ENCODE measurements at regions not wholly inside any gene's neighbourhood (a gene's known extent, or its start where the extent isn't known, plus 50 kb on each side); places are given as distances from the start of the nearest gene placed in this dataset.

GRCh38 chr11:45386972-45387371, 100.8 kb upstream of the SYT13 start:
- DNase-seq (ENCODE audit: low spot score) (no peak), ATAC-seq (ENCODE audit: insufficient number of reproducible peaks, low FRiP score, low read depth) (no peak)
- TF ChIP-seq CTCF (IDR thresholded peaks at IDR 0.05): no peak
- H3K27me3 ChIP-seq (replicated peaks; ENCODE audit: insufficient read depth): no peaks in the 10 kb centered on the region
- no peak overlapping the region for H3K27ac ChIP-seq
- H3K9me3 ChIP-seq: no peaks in the 10 kb centered on the region
- peaks cover 0 to 4% of the 10 kb centered on the region in 2 donors for H3K4me1 ChIP-seq (ENCODE audit: control insufficient read depth in 1 of 2, low read depth in 2 of 2)
- H3K36me3 ChIP-seq: no peaks in the 10 kb centered on the region
- H3K4me3 ChIP-seq: no peak overlapping the region

GRCh38 chr11:45385844-45386243, 99.7 kb upstream of the SYT13 start:
- Histone ChIP-seq H3K9me3 (no peaks in the 10 kb centered on the region), H3K36me3 (no peaks in the 10 kb centered on the region), H3K4me3 (no peak overlapping the region), H3K4me1 (ENCODE audit: control insufficient read depth in 1 of 2, low read depth in 2 of 2) (peaks cover 0 to 4% of the 10 kb centered on the region in 2 donors), H3K27me3 (replicated peaks; ENCODE audit: insufficient read depth) (no peaks in the 10 kb centered on the region), H3K27ac (no peak overlapping the region)
- ATAC-seq (ENCODE audit: insufficient number of reproducible peaks, low FRiP score, low read depth) (no peak), DNase-seq (ENCODE audit: low spot score) (no peak)
- no peak for TF ChIP-seq CTCF (IDR thresholded peaks at IDR 0.05)

- Histone ChIP-seq H3K9me3 (no peaks in the 10 kb centered on the region), H3K27ac (no peak overlapping the region), H3K36me3 (no peaks in the 10 kb centered on the region), H3K27me3 (replicated peaks; ENCODE audit: insufficient read depth) (no peaks in the 10 kb centered on the region), H3K4me1 (ENCODE audit: control insufficient read depth in 1 of 2, low read depth in 2 of 2) (peaks cover 0 to 4% of the 10 kb centered on the region in 2 donors), H3K4me3 (no peak overlapping the region)
- ATAC-seq (ENCODE audit: insufficient number of reproducible peaks, low FRiP score, low read depth) (no peak), DNase-seq (ENCODE audit: low spot score) (no peak)
- no peak for TF ChIP-seq CTCF (IDR thresholded peaks at IDR 0.05)
These were observed 99.3 kb upstream of the SYT13 start for GRCh38 chr11:45385423-45385822.

- H3K9me3 ChIP-seq: no peaks in the 10 kb centered on the region
- ATAC-seq (ENCODE audit: insufficient number of reproducible peaks, low FRiP score, low read depth) (no peak), DNase-seq (ENCODE audit: low spot score) (no peak)
- no peak overlapping the region for H3K27ac ChIP-seq
- no peak overlapping the region for H3K4me3 ChIP-seq
- no peak for TF ChIP-seq CTCF (IDR thresholded peaks at IDR 0.05)
- no peaks in the 10 kb centered on the region for H3K27me3 ChIP-seq (replicated peaks; ENCODE audit: insufficient read depth)
- H3K4me1 ChIP-seq (ENCODE audit: control insufficient read depth in 1 of 2, low read depth in 2 of 2): peaks cover 0 to 4% of the 10 kb centered on the region in 2 donors
- no peaks in the 10 kb centered on the region for H3K36me3 ChIP-seq
These were observed 98.6 kb upstream of the SYT13 start for GRCh38 chr11:45384711-45385241.

- Histone ChIP-seq H3K36me3 (no peaks in the 10 kb centered on the region), H3K27me3 (replicated peaks; ENCODE audit: insufficient read depth) (no peaks in the 10 kb centered on the region), H3K27ac (no peak overlapping the region), H3K9me3 (no peaks in the 10 kb centered on the region), H3K4me3 (no peak overlapping the region), H3K4me1 (ENCODE audit: control insufficient read depth in 1 of 2, low read depth in 2 of 2) (peaks cover 0 to 4% of the 10 kb centered on the region in 2 donors)
- TF ChIP-seq CTCF (IDR thresholded peaks at IDR 0.05): no peak
- ATAC-seq (ENCODE audit: insufficient number of reproducible peaks, low FRiP score, low read depth): no peak
- no peak for DNase-seq (ENCODE audit: low spot score)
These were observed 97.9 kb upstream of the SYT13 start for GRCh38 chr11:45384016-45384415.
